ENCODE measurements at regions not wholly inside any gene's neighbourhood (a gene's known extent, or its start where the extent isn't known, plus 50 kb on each side); places are given as distances from the start of the nearest gene placed in this dataset.

GRCh38 chr1:38547321-38547720, 312.3 kb downstream of the RRAGC start:
- DNase-seq (ENCODE audit: low read depth, low spot score): no peak

GRCh38 chr1:38546636-38547035, 312.9 kb downstream of the RRAGC start:
- DNase-seq (ENCODE audit: low read depth, low spot score): no peak

- no peak for DNase-seq (ENCODE audit: low read depth, low spot score)
Observed at GRCh38 chr1:38541223-38541622, 318.3 kb downstream of the RRAGC start.

GRCh38 chr1:38539931-38540330, 319.6 kb downstream of the RRAGC start:
- DNase-seq (ENCODE audit: low read depth, low spot score): no peak

- DNase-seq (ENCODE audit: low read depth, low spot score): no peak
Observed at GRCh38 chr1:38538834-38539233, 320.7 kb downstream of the RRAGC start.

- no peak for DNase-seq (ENCODE audit: low read depth, low spot score)
Observed at GRCh38 chr1:38536089-38536488, 323.5 kb downstream of the RRAGC start.

- DNase-seq (ENCODE audit: low read depth, low spot score): no peak
Observed at GRCh38 chr1:38534473-38534823, 325.1 kb downstream of the RRAGC start.

GRCh38 chr1:38533772-38534472, 325.6 kb downstream of the RRAGC start:
- DNase-seq (ENCODE audit: low read depth, low spot score): no peak

- no peak for DNase-seq (ENCODE audit: low read depth, low spot score)
Observed at GRCh38 chr1:38530957-38531356, 328.6 kb downstream of the RRAGC start.

GRCh38 chr1:38529946-38530345, 329.6 kb downstream of the RRAGC start:
- no peak for DNase-seq (ENCODE audit: low read depth, low spot score)

GRCh38 chr1:38529391-38529790, 330.2 kb downstream of the RRAGC start:
- no peak for DNase-seq (ENCODE audit: low read depth, low spot score)

- no peak for DNase-seq (ENCODE audit: low read depth, low spot score)
Observed at GRCh38 chr1:38528623-38529022, 330.9 kb downstream of the RRAGC start.

- no peak for DNase-seq (ENCODE audit: low read depth, low spot score)
Observed at GRCh38 chr1:38527373-38527966, 332.1 kb downstream of the RRAGC start.

GRCh38 chr1:38526046-38526445, 333.5 kb downstream of the RRAGC start:
- DNase-seq (ENCODE audit: low read depth, low spot score): no peak

GRCh38 chr1:38525343-38526043, 334.1 kb downstream of the RRAGC start:
- DNase-seq (ENCODE audit: low read depth, low spot score): no peak

- DNase-seq (ENCODE audit: low read depth, low spot score): no peak
Observed at GRCh38 chr1:38524025-38524641, 335.4 kb downstream of the RRAGC start.

- DNase-seq (ENCODE audit: low read depth, low spot score): no peak
Observed at GRCh38 chr1:38523568-38523939, 336.0 kb downstream of the RRAGC start.

- DNase-seq (ENCODE audit: low read depth, low spot score): no peak
Observed at GRCh38 chr1:38522915-38523567, 336.5 kb downstream of the RRAGC start.

GRCh38 chr1:38516560-38516959, 343.0 kb downstream of the RRAGC start:
- DNase-seq (ENCODE audit: low read depth, low spot score): no peak

- no peak for DNase-seq (ENCODE audit: low read depth, low spot score)
Observed at GRCh38 chr1:38512789-38513188, 346.8 kb downstream of the RRAGC start.

GRCh38 chr1:38512024-38512767, 347.4 kb downstream of the RRAGC start:
- DNase-seq (ENCODE audit: low read depth, low spot score): no peak
